Stromal cell of bone marrow (primary cell): ENCODE measurements at regions not wholly inside any gene's neighbourhood (a gene's known extent, or its start where the extent isn't known, plus 50 kb on each side); places are given as distances from the start of the nearest gene placed in this dataset.

Source experiments
- DNase-seq: peaks from one replicate; pipeline ENCODE4 v3.0.0-alpha.2; 2012; ENCODE audit warnings: low read depth

DNA sequence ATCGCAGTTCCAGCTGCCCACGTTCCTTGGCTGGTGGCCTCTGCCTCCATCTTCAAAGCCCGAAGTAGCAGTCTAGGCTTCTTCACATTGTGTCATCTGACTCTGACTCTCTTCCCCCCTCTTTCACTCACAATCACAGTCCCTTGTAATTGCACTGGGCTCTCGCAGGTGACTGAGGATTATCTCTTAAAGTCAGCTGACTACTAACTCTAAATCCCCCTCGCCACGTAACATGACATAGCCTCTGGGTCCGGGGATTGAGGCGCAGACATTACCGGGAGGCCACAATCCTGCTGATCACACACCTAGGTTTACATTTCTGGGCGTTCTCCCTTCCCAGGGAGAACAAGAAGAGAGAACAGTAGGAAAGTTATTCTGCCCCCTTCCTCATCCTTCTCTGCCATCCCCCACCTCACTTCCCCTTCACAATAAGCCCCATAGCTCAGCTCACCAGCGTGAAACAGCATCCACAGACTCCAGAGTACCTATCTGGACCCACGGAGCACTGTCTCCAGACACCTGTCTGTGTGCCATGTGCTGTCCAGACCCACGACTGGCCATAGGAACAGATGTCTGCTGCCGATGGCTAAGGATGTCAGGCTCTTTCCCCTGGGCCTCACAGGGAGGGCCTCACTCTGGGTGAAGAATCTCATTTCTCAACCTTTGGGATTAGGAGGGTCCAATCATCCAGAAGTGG lies 64.3 kb upstream of the FZD7 start:
- DNase-seq, result no peak

DNA sequence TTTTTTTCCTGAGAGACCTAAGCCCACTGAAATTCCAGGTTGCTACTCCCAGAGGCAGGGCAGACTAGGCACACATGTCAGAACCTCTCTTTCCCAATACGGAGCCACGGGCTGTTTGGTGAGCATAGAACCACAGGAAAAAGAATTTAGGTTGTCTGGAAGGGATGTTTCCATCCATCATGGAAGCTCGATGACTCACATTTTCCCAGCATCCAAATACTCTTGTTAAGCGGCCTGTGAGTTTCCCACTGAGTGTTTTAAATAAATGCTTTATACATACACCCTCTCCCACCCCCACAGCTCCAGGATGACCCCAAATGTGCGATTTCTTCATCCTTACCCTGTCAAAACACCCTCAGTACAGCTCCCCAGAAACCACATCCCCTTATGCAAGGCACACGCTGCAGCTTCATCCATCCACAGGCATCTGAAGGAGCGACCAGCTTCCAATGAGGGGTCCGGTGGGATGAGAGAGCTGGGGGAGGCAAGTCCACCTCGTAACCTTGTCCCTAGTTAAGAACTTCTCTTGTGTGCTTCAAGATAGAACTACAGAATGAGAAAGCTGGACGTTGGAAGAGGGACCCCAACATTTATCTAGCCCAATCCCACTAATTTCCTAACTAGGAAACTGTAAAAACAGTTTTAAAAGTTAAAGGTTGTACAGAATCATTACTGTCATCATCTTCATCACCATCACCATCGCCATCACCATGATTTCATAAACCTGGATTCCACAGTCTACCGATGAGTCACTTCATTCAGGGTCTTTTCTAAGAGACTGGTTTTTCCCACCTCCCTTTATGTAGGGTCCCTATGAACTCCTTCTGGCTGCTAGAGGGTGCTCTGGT lies 63.5 kb upstream of the FZD7 start:
- peak; percentile 86 for DNase-seq

- DNase-seq, result no peak
Measured at GRCh38 chr2:201970786-201971108, 62.9 kb upstream of the FZD7 start.

GRCh38 chr2:201971531-201972228 lies 62.0 kb upstream of the FZD7 start:
- peak; percentile 36 for DNase-seq

- DNase-seq, result no peak
Measured at GRCh38 chr2:201972621-201973255, 60.9 kb upstream of the FZD7 start.

DNA sequence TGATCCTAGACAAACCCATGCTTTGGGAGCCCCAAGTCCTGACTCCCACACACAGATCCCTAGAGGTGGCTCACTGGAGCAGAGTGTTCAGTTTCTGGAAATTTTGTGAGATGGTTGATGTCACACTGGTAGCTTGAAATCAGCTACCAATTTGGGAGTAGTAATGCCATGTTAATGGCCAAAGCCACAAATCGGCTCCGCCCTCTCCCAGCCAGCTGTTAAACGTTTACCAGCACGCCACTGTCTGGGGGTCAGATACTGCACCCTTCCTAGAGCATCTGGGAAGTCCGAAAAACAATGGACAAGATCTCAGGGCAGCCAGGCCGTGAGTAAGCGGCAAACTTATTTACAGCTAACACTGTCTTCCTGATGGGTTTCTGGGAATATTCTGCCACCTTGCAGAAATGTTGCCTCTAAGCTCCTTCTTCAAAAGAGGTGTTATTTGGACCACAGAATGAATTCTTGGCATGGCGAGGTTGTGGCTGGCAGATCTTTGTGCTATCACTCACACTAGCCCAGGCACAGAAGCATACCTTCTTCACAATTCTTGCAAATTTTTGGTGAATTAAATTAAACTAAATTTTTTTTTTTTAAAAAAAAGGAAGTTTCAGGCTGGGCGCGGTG lies 60.2 kb upstream of the FZD7 start:
- no peak for DNase-seq

DNA sequence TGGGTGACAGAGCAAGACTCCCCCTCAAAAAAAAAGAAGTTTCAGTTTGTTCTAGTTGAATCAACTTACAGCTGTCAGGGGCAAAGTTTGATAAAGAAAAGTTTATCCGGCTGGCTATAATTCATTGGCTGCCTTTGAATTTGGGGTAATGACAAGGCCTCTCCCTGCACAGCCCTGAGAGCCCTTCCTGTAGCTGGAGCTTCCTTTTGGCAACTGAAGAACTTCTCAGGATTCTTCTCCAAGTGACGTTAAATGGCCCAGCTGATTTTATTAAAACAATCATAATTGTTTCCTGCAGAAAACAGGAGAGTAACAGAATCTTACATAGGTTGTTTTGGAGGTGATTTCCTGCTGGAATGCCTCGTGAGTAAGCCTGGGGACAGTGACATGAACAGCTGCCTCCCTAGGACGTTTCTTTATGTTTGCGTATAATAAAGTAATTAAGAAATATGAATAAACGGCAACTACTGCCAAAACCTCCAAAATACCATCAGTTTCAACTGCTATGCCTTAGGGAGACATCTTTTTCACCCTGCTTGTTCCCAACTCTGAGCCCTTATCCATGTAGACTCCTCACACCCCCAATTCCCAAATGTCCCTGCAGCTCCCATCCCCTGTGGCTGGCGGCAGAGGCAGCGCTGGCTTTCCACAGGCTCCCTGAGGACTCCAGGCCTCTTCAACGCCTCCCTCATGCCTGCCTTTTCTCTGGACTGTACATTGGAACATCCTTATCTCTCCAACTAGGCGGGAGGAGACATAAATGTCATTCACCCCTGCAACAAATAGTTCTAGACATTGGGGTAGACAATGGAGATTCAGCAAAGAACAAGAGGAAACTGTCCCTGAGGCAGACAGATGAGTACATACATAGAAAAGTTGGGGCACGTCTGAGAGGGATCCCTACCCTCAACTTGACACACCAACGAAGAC lies 59.2 kb upstream of the FZD7 start:
- no peak for DNase-seq

DNA sequence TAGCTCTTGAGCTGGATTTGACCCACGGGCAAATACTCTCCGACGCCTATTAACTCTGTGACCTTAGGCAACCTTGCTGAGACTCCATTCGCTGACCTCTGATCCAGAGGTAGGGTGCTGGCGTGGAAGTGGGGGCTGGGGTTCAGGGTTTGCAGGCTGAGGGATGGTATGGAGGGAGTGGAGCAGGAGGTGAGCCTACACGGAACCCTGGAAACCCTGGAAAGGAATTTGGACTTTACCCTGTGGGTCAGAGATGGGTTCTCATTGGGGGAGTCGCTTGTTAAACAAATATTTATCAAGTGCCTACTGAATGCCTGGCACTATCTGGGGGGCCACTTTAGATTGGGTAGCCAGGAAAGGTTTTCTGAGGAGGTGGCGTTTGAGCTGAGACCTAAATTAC lies 58.2 kb upstream of the FZD7 start:
- no peak for DNase-seq

DNA sequence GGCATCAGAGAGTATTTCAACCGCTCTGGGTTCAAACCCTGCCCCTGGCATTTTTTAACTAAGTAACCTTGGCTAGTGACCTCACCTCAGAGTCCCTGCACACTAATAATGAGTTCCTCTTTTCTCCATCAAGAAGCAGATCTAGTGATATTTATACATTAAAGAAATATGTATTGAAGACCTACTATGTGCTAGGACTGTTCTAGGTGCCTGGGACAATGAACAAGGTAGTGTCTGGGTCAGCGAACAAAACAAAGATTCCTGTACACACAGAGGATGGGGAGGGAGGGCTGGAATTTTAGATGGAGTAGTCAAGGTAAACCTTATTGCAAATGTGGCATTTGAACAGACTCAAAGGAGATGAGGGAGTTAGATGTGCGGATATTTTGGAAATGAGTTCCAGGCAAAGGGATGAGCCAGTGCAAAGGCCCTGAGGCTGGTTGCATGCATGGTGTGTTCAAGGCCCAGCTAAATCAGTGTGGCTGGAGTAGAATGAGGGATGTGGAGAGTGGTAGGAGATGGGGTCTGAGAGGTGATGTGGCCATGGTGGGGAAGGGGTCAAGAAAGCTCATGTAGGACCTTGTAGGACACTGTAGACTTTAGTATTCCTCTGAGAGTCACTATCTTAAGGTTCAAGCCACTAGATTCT lies 57.6 kb upstream of the FZD7 start:
- no peak for DNase-seq

DNA sequence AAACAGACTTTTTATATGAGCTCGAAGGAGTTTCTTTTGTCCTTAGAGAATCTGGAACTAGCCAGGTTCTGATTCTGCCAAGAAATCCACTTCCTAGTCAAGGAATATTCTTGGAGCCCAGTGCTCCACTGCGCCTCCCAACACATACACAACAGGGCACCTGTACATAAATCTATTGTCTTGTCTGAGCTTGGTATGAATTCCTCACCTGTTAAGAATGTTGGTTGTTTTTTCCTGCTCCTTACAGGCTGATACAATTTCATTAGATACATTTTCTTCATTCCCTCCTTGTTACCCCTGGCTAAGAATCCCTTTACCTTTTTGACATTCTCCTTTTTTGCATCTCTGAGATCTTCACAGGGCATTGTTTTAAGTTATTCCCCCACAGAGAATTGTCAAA lies 56.0 kb upstream of the FZD7 start:
- DNase-seq, result no peak

DNA sequence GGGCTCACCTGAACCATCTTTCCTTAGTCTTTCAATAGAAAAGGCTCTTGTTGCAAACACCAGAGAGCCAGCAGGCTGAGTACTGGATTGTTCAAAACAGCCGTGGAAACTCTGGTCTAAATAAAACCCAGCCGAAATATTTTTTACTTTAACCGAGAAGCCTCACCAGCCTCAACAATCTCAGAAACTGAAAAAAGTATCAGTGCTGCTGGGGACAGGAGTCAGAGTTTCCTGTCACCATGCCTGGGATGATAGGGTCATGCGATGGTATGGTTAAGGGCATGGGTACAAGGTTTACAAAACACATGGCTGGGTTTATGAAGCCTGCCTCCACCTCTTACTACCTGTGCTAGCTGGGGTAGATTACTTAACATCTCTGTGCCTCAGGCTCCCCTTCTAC lies 55.3 kb upstream of the FZD7 start:
- no peak for DNase-seq

GRCh38 chr2:201978986-201979385 lies 54.7 kb upstream of the FZD7 start:
- no peak for DNase-seq

- DNase-seq, result no peak
Measured at GRCh38 chr2:201980389-201980821, 53.2 kb upstream of the FZD7 start.

- DNase-seq, result no peak
Measured at GRCh38 chr2:201980946-201981345, 52.7 kb upstream of the FZD7 start.

GRCh38 chr2:201983174-201983573 lies 50.5 kb upstream of the FZD7 start:
- DNase-seq, result no peak

- no peak for DNase-seq
Measured at GRCh38 chr2:201983800-201984199, 49.9 kb upstream of the FZD7 start.
